GM12892 (cell line): ENCODE measurements at regions not wholly inside any gene's neighbourhood (a gene's known extent, or its start where the extent isn't known, plus 50 kb on each side); places are given as distances from the start of the nearest gene placed in this dataset.
"Not testable (repeated sequence)": the region's sequence is repeated elsewhere in the genome, so short reads cannot be mapped to it uniquely, and the experiment has no call there.

ENCODE experiments used
- DNase-seq: peaks from one replicate; pipeline ENCODE4 v3.0.0; 2011; ENCODE audit not compliant: insufficient read length
- FAIRE-seq: peaks from 2 replicates; lab custom pipeline; 2011; peaks lifted over from hg19 to GRCh38; lab: Jason Lieb, UNC
- POLR2A ChIP-seq: IDR thresholded peaks from 2 replicates; pipeline ENCODE4 v1.6.1; 2011; ENCODE audit warnings: low read depth, low read length, control low read depth
- POLR2AphosphoS5 ChIP-seq: IDR thresholded peaks from 2 replicates; pipeline ENCODE4 v1.6.1; 2011; ENCODE audit warnings: low read depth, low read length, control low read depth
- TAF1 ChIP-seq: IDR thresholded peaks from 2 replicates; pipeline ENCODE4 v1.6.1; 2011; ENCODE audit warnings: low read depth, mild to moderate bottlenecking, control low read depth, low read length, borderline replicate concordance

GRCh38 chr7:17042211-17042610 is 160.4 kb upstream of the AGR3 start:
- DNase-seq (no peak), FAIRE-seq (no peak)
- TF ChIP-seq TAF1 (no peak), POLR2AphosphoS5 (no peak), POLR2A (no peak)

GRCh38 chr7:17043012-17043877 is 161.5 kb upstream of the AGR3 start:
- DNase-seq: no peak
- TF ChIP-seq POLR2AphosphoS5 (no peak), TAF1 (no peak), POLR2A (no peak)
- no peak for FAIRE-seq

- DNase-seq (no peak), FAIRE-seq (no peak)
- TF ChIP-seq TAF1: no peak
- TF ChIP-seq POLR2AphosphoS5: no peak
- no peak for TF ChIP-seq POLR2A
These were observed 162.6 kb upstream of the AGR3 start for GRCh38 chr7:17044396-17044795.

- TF ChIP-seq POLR2A (no peak), POLR2AphosphoS5 (no peak), TAF1 (no peak)
- no peak for FAIRE-seq
- no peak for DNase-seq
These were observed 163.1 kb upstream of the AGR3 start for GRCh38 chr7:17044861-17045260.

GRCh38 chr7:17046259-17046658 is 164.5 kb upstream of the AGR3 start:
- FAIRE-seq: no peak

GRCh38 chr7:17046666-17047065 is 164.9 kb upstream of the AGR3 start:
- TF ChIP-seq POLR2A (no peak), TAF1 (no peak), POLR2AphosphoS5 (no peak)
- DNase-seq (no peak), FAIRE-seq (no peak)

More at GRCh38 chr7:17046259-17046658, 164.5 kb upstream of the AGR3 start:
- TF ChIP-seq TAF1 (no peak), POLR2AphosphoS5 (no peak), POLR2A (no peak)
- DNase-seq: no peak

GRCh38 chr7:17053164-17053563 is 171.4 kb upstream of the AGR3 start:
- FAIRE-seq, DNase-seq: not testable (repeated sequence)

GRCh38 chr7:17054206-17054605 is 172.4 kb upstream of the AGR3 start:
- TF ChIP-seq TAF1: no peak
- no peak for TF ChIP-seq POLR2AphosphoS5
- TF ChIP-seq POLR2A: no peak
- no peak for FAIRE-seq

GRCh38 chr7:17054836-17055235 is 173.1 kb upstream of the AGR3 start:
- DNase-seq: no peak
- no peak for FAIRE-seq
- TF ChIP-seq POLR2AphosphoS5 (no peak), POLR2A (no peak), TAF1 (no peak)

More at GRCh38 chr7:17054206-17054605, 172.4 kb upstream of the AGR3 start:
- no peak for DNase-seq

GRCh38 chr7:17055596-17055995 is 173.8 kb upstream of the AGR3 start:
- DNase-seq (no peak), FAIRE-seq (no peak)
- no peak for TF ChIP-seq POLR2AphosphoS5

GRCh38 chr7:17056491-17057142 is 174.8 kb upstream of the AGR3 start:
- DNase-seq (no peak), FAIRE-seq (no peak)
- TF ChIP-seq TAF1: no peak
- no peak for TF ChIP-seq POLR2AphosphoS5
- no peak for TF ChIP-seq POLR2A

GRCh38 chr7:17057143-17057509 is 175.3 kb upstream of the AGR3 start:
- no peak for TF ChIP-seq TAF1
- no peak for TF ChIP-seq POLR2A
- no peak for TF ChIP-seq POLR2AphosphoS5
- DNase-seq (no peak), FAIRE-seq (no peak)
